NCI-H82 treated with DMSO at 0.1 percent for 48 hours (cell line): ENCODE measurements at regions not wholly inside any gene's neighbourhood (a gene's known extent, or its start where the extent isn't known, plus 50 kb on each side); places are given as distances from the start of the nearest gene placed in this dataset.
"Not testable (repeated sequence)": the region's sequence is repeated elsewhere in the genome, so short reads cannot be mapped to it uniquely, and the experiment has no call there.

Source experiments
- DNase-seq: peaks from one replicate; lab custom pipeline; 2025; ENCODE audit not compliant: unreplicated experiment; lab: John Stamatoyannopoulos, UW

DNA sequence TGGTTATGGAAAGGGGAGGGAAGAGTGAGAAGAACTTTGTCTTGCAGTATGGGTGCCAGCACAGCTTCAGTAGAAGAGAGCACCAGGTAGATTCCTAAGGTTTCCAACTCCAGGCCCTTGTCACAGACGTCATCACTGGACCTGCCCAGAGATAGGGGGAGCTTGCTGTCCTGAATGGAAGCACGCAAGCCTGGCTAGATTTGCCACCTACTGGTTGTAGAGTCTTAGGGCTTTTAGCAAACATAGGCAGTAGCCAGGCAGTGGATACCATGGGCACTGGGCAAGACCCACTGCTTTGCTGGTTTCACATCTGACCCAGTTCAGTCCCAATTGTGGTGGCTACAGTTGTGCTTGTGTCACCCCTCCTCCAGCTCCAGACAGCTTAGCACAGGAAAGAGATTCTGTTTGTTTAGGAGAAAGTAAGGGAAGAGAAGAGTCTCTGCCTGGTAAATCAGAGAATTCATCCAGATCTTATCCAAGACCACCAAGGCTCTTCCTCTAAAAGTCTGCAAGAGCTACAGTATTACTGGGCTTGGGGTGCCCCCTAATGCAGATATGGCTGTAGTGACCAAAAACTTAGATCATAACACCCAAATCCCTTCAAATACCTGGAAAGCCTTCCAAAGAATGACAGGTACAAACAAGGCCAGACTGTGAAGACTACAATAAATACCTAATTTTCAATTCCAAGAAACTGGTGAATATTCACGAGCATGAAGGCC lies 158.9 kb downstream of the HINT1 start:
- no peak for DNase-seq

DNA sequence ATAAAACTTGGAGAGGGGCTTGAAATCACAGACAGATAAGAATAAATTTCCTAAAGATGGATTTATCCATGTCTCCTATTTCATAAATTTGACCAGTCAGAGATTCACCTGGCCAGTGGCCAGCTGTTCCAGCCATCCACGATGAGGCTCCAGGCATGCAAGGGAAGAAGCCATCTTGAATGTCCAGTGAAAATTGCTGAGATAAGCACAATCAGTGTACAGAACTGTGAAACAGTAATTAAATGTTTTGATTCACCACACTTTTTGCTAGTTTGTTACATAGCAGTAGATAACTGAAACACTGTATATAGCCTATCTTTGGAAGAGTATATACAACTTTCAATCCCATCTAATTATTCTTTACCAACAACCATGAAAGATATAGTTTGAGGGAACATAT lies 163.5 kb downstream of the HINT1 start:
- DNase-seq: no peak

DNA sequence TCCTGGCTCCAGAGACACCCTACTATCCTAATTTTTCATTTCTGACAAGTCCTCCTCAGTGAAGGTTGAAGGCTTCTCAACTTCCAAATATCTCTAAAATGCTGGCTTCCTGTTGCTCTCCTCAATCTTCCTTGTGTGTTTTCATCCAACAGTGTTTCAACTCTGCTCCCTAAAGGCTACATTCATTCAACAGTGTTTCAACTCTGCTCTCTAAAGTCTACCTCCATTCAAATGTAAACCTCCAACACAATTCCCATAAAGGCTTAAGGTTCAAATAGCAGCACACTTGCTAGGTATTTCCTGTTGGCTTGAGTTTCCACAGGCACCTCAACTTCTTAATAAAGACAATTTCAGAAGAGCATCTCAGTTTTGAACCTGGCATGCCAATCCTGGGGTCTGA lies 164.8 kb downstream of the HINT1 start:
- DNase-seq: no peak

DNA sequence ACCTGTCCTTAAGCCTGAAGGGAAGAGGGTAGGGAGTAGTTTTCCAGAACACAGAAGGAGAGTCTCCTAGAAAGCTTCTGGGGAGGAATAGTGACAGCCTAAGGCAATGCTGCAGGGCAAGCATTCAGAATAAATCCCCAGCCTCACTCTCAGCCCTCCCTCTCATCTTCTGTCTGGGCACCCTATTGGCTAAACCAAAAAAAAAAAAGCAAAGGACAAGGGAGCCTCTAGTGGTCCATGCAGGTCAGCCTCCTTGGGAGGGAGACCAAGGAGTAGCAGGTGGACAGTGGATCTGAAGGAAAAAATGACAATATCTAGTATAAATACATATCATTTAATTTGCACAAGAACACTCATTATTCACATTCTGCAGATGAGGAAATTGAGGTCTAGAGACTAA lies 168.3 kb downstream of the HINT1 start:
- DNase-seq: not testable (repeated sequence)

DNA sequence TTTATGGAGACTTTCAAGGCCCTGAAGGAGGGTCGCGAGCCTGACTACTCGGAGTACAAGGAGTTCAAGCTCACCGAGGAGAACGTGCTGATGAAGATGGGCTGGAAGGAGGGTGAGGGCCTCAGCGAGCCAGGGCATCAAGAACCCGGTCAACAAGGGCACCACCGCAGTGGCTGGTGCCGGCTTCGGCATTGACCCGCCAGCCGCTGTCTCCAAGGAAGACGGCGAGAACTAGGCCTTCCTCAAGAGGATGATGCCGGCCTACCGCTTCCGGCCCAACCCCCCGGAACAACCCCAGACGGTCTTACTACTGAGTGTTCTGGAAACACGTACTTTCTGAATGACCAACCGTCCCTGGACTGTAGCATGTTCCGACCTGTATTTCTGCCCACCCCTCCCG lies 169.2 kb downstream of the HINT1 start:
- no peak for DNase-seq

DNA sequence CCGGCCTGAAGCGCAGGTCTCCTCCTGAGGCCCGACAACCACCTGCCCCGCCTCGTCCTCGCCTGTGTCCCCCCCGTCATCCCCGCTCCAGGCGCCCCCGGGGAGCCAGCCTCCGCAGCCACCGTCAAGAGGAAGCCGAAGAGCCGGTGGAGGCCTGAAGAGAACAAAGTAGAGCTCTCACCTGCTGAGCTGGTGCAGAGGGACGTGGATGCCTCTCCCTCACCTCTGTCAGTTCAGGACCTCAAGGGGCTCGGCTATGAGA lies 169.9 kb downstream of the HINT1 start:
- no peak for DNase-seq

DNA sequence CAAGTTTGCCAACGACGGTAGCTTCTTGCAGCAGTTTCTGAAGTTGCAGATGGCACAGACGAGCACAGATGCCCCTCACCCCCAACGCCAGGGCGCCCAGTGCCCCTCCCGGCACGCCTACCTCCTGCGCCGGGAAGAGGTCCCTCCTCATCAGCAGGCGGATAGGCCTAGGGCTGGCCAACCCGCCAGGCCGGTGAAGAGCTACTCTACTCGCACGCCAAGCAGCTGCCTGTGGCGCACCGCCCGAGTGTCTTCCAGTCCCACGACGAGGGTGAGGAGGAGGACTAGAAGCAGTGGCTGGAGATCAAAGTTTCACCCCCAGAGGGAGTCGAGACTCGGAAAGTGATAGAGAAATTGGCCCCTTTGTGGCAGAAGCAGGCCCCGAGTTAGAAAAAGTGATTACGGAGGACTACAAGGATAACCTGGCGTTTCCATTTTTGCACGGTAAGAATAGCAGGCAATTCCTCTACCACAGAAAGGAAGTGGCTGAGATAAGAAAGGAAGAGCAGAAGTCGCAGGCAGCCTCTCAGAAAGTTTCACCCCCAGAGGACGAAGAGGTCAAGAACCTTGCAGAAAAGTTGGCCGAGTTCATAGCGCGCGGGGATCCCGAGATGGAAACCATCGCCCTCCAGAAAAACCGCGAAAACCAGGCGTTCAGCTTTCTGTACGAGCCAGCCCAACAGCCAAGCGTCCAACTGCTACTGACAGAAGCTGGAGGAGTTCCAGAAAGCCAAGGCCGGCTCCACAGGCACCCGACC lies 170.4 kb downstream of the HINT1 start:
- DNase-seq: no peak

DNA sequence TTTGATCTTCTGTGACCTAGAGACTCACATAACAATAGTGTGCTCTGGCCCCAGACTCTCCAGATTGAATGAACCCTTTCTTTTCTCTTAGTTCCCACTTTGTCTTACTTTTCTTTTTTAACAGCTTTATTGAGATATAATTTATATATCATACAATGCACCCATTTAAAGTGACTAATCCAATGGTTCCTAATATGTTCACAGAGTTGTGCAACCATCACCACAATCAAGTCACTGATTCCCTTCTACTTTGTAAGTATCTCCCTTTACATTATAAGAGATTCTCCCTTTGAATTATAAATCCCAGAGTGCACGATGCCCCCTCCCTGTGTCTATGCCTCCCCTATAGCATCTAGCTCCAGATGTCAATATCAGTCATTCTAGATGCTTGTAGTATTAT lies 172.4 kb downstream of the HINT1 start:
- no peak for DNase-seq

DNA sequence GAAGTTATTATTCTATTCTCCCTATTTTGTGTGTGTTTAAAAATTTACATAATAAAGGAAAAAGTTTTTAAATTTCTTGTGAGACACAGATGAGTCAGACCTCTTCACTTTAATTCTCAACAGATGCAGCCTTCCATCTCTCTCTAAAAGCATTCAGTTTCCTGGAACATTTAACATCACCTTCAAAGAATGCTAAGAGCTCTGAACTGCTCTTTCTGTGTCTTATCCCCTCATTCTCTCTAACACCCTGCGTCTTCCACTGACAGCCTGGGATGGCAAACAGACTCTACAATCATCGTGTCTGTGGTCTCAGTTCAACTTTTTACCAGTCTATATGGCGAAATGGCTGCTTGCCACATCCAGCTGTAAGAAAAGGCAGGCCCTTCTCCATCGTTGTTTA lies 173.0 kb downstream of the HINT1 start:
- DNase-seq: no peak

DNA sequence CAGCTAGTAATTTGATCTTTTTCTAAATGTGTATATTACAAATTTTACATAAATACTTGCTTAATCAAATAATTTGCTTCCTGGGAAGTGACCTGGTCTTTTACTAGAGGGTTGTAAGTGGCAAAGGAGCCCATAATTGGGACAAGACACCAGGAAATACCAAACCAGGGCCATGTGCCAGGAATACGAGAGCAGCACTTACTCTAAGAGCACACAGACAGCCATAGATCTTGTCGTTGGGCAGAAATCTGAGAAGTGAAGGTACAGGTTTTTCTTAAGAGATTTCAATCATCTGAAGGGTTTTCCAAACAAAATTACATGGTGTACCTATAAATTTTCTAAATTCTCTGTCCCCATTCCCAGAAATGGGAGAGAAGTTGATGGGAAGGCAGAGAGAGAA lies 179.3 kb downstream of the HINT1 start:
- DNase-seq: no peak

DNA sequence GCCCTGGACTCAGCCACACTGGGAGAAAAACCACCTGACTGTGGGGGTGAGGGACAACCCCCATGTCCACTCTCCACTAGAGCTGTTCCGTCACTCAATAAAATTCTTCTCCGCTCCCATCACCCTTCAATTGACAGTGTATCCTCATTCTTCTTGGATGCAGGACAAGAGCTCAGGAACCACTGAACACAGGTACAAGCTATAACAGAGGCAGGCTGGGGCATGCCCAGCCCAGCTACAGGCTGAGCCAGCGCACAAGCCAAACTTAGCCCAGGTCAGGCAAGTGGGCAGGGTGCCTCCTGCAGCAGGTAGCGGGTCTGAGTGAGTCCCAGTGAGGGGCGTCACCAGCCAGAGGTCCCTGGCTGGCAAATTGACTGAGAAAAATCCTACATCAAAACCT lies 183.4 kb downstream of the HINT1 start:
- DNase-seq: no peak

DNA sequence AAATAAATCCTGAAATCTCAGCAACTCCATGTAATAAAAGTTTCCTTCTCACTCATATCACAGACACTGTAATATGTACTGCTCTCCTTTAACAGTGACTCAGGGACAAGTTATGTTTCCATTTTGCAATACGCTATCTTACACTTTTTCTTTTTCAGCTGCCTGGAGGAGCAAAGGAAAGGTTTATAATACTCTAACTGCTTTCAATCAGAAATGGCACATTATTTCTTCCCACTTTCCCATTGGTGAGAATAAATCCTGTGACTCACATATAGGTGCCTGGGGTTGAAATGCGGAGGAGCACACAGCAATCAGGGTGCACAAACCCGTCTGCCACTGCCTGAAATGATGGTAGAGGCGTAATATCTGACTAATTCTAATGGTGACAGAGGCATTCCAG lies 186.6 kb downstream of the HINT1 start:
- DNase-seq: no peak

DNA sequence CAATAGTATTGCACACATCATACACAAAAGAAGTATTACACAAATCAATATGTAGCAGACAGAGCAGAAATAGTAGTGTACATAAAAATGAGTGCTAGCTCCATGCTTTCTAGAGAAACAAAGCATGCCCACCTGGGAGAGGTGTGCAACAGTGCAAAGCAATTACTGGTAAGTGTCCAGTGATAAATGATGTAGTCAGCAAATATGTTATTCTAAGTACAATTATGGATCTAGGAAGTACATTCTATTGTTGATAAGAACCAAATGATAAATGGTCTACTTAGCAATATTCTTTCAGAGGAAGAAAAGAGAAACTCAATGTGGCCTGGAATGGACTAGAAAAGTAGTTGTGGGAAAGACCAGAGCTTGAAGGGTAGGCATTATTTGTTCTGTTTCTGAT lies 188.6 kb downstream of the HINT1 start:
- DNase-seq: no peak

DNA sequence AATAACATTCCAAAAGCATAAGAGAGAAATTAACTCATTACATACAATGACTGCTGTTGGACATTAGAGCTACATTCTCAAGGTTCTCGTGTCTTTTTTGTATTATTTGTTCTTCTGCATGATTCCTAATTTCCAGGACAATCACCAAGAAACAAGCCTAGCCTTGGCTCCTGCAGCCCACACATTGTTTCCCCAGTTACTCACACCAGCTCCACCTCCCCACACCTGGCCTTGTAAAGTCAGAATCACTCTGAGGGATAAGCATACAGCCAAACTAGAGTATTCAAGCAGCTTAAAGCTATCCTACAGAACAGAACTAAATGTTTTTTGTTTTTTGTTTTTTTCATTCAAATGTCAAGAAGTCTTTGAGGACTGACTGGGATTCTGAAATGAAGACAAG lies 189.2 kb downstream of the HINT1 start:
- no peak for DNase-seq

DNA sequence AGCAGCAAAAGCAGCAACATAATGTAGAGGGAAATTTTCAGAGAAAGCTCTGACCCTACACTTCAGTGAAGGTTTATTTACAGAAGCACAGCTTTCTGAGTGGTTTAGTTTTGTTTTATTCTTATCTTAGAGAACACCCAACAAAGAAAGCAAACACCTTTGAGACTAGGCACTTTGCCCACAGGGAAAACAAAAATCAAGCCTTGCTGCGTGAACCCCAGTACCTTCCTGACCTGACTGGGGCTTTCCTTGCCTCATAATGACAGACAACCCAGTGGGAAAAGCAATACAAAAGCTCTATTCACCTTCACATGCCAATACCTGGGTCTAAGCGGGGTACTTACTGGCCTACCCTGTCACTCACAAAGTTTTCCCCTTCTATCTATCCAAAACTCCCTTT lies 189.8 kb downstream of the HINT1 start:
- no peak for DNase-seq

DNA sequence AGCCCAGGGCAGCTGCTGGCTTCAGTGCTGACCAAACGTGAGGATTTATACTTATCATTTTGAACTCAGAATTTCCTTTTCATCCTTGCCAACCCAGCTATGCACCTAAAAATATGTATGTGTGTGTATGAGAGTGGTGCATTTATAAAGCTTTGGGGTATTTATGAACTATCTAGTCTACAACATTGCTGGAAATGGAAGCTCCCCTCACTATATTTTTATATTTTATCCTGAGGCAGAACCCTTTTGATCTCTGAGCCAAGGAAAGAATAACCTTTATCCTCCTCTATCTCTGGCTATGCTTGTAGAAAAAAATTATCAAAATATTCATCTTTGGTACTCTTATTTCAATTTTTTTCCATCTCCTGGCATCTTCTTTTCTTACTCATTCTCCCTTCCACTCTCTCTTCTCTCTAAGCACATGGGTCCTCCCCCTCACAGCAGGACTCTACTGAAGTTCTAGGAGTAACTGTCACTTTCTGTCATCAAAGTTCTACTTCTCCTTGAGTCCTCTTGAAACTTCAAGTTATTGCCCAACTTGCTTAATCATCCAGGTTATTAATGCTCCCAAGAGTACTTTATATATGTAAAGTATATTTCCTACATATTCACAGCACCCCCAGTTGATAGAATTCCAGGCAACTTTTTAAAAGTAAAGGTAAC lies 190.9 kb downstream of the HINT1 start:
- no peak for DNase-seq

DNA sequence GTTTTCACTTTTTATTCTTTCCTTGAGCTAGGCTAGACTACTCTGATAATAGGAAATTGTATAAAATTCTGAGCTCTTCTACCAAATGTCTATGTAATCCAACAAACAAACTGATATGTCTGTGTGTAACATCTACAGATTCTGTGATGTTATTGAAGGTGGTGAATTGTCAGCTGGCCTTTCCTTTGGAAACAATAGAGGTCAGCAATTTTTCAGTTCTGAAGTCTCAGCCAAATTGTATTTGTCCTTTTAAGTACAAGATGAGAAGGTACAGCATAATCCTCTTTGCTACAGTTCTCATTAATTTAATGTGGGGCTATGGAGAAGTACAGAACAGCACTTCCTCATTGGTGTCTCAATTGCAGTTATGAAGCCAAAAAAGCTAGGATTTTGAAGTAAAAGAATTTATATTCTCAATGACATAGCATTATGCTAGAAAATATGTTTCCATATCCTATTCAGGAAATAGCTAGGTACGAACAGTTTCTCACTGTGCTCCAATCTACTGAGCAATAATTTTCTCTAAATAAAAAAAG lies 198.0 kb downstream of the HINT1 start:
- DNase-seq: peak; percentile 0

DNA sequence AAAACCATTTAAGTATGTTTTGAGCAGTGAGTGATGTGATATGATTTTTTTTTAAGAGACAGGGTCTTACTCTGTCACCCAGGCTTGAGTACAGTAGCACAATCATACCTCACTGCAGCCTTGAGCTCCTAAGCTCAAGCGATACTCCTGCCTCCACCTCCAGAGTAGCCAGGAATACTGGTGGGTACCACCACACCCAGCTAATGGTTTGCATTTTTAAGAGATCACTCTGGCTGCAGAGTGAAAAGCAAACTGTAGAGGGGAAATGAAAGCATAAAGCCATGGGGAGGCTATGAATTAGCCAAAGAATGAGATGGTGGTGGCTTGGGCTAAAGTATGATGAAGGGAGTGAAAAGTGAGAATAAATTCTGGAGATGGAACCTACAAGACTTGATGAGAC lies 199.1 kb downstream of the HINT1 start:
- no peak for DNase-seq

DNA sequence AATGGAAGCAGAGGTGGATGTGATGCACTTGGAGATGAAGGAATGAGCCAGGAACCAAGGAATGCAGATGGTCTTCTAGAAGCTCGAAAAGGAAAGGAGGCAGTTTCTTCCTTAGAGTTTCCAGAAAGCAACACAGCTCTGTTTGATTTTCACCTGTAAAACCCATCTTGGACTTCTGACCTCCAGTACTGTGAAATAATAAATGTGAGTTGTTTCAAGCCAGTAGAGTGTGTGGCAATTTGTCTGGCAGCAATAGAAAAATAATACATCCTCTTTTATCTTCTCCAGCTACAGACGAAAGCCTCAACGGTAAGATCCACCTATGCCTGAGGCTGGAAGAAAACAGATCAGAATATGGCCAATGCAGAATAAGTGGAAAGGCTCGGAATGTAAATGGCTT lies 199.7 kb downstream of the HINT1 start:
- no peak for DNase-seq

DNA sequence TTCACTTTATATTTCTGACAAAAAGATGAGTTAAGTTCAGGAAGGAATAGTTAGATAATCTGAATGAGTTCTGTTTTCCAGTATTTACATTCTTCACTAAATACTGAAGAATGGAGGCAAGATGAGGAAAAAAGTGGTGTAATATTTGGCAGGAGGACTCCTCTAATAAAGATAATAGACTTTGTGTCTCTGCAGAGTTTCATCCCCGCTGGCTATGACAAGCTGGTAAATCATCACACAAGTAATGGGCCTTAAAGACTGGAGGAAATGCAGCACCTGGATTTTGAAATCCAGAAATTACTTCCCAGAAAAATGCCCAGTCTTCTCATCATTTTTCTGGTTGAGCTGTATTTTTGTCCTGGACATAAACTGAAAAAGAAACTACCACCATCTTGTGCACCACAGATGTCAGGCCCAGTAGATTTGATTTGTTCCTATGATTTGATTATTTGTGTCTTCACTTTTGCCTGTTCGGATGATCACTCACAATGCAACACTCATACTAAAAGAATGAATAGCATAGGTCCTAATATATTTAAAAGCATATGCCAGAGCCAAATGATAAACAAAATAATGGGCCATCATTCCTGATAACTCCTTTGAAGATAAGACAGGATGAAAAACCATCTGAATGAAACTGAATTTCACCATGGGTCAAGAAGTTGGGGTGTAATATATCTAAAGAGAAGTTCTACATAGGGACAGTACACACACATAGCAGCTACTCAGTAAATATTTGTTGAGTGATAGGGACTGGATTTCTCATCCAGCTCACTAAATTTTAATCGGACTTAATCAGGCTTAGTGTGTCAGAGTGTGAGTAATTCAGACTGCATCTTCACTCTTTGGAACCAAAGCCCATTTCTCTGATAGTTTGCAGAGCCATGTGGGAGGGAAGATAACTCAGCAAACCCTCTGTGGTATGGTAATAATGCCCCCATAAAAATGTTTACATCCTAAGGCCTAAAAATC lies 200.5 kb downstream of the HINT1 start:
- DNase-seq: no peak

DNA sequence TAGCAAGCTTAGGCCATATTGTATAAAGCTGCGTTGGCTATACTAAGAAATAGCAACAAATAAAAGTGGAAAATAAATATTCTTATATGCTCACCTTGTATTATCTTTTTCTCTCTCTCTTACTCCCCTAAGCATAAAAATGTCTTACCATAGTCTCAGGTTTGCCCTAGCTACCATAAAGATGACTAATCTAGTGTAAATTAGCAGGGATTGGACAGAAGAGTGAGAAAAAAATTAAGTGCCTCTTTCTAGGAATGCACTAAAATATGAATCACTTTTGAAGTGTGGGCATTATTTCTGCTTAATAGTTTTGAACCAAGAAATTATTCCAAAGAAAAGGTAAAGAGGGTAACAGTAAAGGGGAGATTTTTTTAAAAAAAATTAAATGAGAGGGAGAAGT lies 201.3 kb downstream of the HINT1 start:
- DNase-seq: no peak
